ENCODE measurements at regions not wholly inside any gene's neighbourhood (a gene's known extent, or its start where the extent isn't known, plus 50 kb on each side); places are given as distances from the start of the nearest gene placed in this dataset.

DNA sequence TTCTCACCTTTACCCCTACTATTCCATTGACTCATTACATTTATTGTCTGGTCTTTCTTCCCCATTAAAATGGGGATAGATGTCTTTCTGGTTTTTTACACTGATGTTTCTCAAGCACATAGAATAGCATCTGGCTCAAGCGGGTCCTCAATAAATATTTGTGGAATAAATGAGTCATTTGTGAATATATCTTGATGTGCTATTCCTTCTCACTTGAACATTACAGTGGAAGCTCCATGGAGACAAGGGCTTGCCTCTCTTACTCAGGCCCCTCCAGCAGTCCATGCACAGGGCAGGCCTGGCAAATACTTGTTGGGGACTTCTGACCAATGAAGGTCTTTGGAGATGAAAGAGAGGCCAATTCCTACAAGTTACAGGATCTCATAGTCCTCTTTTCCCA is 151.7 kb upstream of the TAS2R1 start:
- Histone ChIP-seq H3K4me3 (ENCODE audit: low read length in 3 of 3) (no peak overlapping the region), H3K27me3 (ENCODE audit: control insufficient read depth, insufficient read depth, low read length) (no peaks in the 10 kb centered on the region), H3K9me3 (ENCODE audit: control insufficient read depth in 2 of 3, insufficient read depth in 1 of 3, low read length in 3 of 3) (peaks cover 0 to 4% (median 0%) of the 10 kb centered on the region in 3 donors), H3K9ac (ENCODE audit: low read length in 3 of 3) (no peak overlapping the region), H3K4me1 (ENCODE audit: control insufficient read depth in 2 of 3, insufficient read depth in 2 of 3, low read depth in 1 of 3, low read length in 3 of 3) (no peaks in the 10 kb centered on the region), H3K27ac (ENCODE audit: low read depth in 2 of 2, low read length in 2 of 2) (no peak overlapping the region), H3K36me3 (ENCODE audit: control insufficient read depth in 2 of 3, insufficient read depth in 3 of 3, low read length in 3 of 3) (no peaks in the 10 kb centered on the region)
- DNase-seq (no peak), FAIRE-seq (no peak)
- TF ChIP-seq, protein P1, sequence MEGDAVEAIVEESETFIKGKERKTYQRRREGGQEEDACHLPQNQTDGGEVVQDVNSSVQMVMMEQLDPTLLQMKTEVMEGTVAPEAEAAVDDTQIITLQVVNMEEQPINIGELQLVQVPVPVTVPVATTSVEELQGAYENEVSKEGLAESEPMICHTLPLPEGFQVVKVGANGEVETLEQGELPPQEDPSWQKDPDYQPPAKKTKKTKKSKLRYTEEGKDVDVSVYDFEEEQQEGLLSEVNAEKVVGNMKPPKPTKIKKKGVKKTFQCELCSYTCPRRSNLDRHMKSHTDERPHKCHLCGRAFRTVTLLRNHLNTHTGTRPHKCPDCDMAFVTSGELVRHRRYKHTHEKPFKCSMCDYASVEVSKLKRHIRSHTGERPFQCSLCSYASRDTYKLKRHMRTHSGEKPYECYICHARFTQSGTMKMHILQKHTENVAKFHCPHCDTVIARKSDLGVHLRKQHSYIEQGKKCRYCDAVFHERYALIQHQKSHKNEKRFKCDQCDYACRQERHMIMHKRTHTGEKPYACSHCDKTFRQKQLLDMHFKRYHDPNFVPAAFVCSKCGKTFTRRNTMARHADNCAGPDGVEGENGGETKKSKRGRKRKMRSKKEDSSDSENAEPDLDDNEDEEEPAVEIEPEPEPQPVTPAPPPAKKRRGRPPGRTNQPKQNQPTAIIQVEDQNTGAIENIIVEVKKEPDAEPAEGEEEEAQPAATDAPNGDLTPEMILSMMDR (IDR thresholded peaks at IDR 0.05; ENCODE audit: borderline replicate concordance, extremely low read depth, insufficient read depth), result no peak
- intact Hi-C loops (cut with DNase I), result no loop called here

DNA sequence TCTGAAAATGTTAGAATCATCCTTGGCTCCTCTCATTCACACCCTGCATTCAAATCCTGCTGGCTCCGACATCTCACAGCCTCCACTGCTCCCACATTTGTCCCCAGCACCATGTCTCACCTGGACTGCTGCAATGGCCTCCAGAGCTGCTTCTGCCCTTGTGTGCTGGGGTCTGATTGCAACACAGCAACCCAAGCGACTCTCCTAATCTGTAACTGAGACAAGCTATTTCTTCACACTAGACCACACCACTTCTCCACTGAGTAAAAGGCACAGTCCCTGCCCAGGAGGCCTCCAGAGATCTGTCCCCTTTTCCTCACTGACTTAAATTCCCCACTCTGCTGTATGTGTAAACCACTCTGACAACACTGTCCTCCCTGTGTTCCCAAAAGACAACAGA is 151.1 kb upstream of the TAS2R1 start:
- no peaks in the 10 kb centered on the region for H3K27me3 ChIP-seq (ENCODE audit: control insufficient read depth, insufficient read depth, low read length)
- no peaks in the 10 kb centered on the region for H3K36me3 ChIP-seq (ENCODE audit: control insufficient read depth in 2 of 3, insufficient read depth in 3 of 3, low read length in 3 of 3)
- TF ChIP-seq, protein P1 (IDR thresholded peaks at IDR 0.05; ENCODE audit: borderline replicate concordance, extremely low read depth, insufficient read depth), result no peak
- H3K27ac ChIP-seq (ENCODE audit: low read depth in 2 of 2, low read length in 2 of 2), result no peak overlapping the region
- intact Hi-C loops (cut with DNase I), result no loop called here
- H3K9me3 ChIP-seq (ENCODE audit: control insufficient read depth in 2 of 3, insufficient read depth in 1 of 3, low read length in 3 of 3), result peaks cover 0 to 4% (median 0%) of the 10 kb centered on the region in 3 donors
- no peak overlapping the region for H3K4me3 ChIP-seq (ENCODE audit: low read length in 3 of 3)
- no peak for DNase-seq
- no peak overlapping the region for H3K9ac ChIP-seq (ENCODE audit: low read length in 3 of 3)
- no peak for FAIRE-seq
- H3K4me1 ChIP-seq (ENCODE audit: control insufficient read depth in 2 of 3, insufficient read depth in 2 of 3, low read depth in 1 of 3, low read length in 3 of 3), result no peaks in the 10 kb centered on the region

DNA sequence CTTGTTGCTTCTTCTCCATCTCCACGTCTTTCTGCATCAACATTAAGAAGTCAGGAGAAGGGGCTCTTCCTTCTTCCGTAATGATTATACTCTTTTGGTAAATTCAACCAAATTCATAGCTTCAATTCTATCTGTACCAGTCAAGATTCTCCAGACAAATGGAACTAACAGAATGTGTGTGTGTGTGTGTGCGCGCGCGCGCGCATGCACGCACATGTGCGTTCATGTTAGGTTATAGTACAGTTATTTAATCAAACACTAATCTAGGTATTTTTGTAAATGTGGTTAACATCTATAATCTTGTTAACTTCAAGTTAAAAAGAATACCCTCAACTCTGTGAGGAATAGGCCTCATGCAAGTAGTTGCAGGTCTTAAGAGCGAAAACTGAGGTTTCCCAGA is 150.3 kb upstream of the TAS2R1 start:
- no peak overlapping the region for H3K9ac ChIP-seq (ENCODE audit: low read length in 3 of 3)
- TF ChIP-seq, protein P1 (IDR thresholded peaks at IDR 0.05; ENCODE audit: borderline replicate concordance, extremely low read depth, insufficient read depth), result no peak
- H3K36me3 ChIP-seq (ENCODE audit: control insufficient read depth in 2 of 3, insufficient read depth in 3 of 3, low read length in 3 of 3), result no peaks in the 10 kb centered on the region
- H3K4me1 ChIP-seq (ENCODE audit: control insufficient read depth in 2 of 3, insufficient read depth in 2 of 3, low read depth in 1 of 3, low read length in 3 of 3), result no peaks in the 10 kb centered on the region
- peaks cover 0 to 4% (median 0%) of the 10 kb centered on the region in 3 donors for H3K9me3 ChIP-seq (ENCODE audit: control insufficient read depth in 2 of 3, insufficient read depth in 1 of 3, low read length in 3 of 3)
- intact Hi-C loops (cut with DNase I), result no loop called here
- no peak overlapping the region for H3K27ac ChIP-seq (ENCODE audit: low read depth in 2 of 2, low read length in 2 of 2)
- no peaks in the 10 kb centered on the region for H3K27me3 ChIP-seq (ENCODE audit: control insufficient read depth, insufficient read depth, low read length)
- no peak for DNase-seq
- H3K4me3 ChIP-seq (ENCODE audit: low read length in 3 of 3), result no peak overlapping the region
- no peak for FAIRE-seq

- DNase-seq (no peak), FAIRE-seq (no peak)
- Histone ChIP-seq H3K9ac (ENCODE audit: low read length in 3 of 3) (no peak overlapping the region), H3K27me3 (ENCODE audit: control insufficient read depth, insufficient read depth, low read length) (no peaks in the 10 kb centered on the region), H3K27ac (ENCODE audit: low read depth in 2 of 2, low read length in 2 of 2) (no peak overlapping the region), H3K36me3 (ENCODE audit: control insufficient read depth in 2 of 3, insufficient read depth in 3 of 3, low read length in 3 of 3) (no peaks in the 10 kb centered on the region), H3K4me1 (ENCODE audit: control insufficient read depth in 2 of 3, insufficient read depth in 2 of 3, low read depth in 1 of 3, low read length in 3 of 3) (no peaks in the 10 kb centered on the region), H3K4me3 (ENCODE audit: low read length in 3 of 3) (no peak overlapping the region), H3K9me3 (ENCODE audit: control insufficient read depth in 2 of 3, insufficient read depth in 1 of 3, low read length in 3 of 3) (peaks cover 0 to 4% (median 0%) of the 10 kb centered on the region in 3 donors)
- TF ChIP-seq, protein P1 (IDR thresholded peaks at IDR 0.05; ENCODE audit: borderline replicate concordance, extremely low read depth, insufficient read depth), result no peak
- intact Hi-C loops (cut with DNase I), result no loop called here
Observed at GRCh38 chr5:9776525-9776924, 146.4 kb upstream of the TAS2R1 start.
